ENCODE measurements at regions not wholly inside any gene's neighbourhood (a gene's known extent, or its start where the extent isn't known, plus 50 kb on each side); places are given as distances from the start of the nearest gene placed in this dataset.

DNA sequence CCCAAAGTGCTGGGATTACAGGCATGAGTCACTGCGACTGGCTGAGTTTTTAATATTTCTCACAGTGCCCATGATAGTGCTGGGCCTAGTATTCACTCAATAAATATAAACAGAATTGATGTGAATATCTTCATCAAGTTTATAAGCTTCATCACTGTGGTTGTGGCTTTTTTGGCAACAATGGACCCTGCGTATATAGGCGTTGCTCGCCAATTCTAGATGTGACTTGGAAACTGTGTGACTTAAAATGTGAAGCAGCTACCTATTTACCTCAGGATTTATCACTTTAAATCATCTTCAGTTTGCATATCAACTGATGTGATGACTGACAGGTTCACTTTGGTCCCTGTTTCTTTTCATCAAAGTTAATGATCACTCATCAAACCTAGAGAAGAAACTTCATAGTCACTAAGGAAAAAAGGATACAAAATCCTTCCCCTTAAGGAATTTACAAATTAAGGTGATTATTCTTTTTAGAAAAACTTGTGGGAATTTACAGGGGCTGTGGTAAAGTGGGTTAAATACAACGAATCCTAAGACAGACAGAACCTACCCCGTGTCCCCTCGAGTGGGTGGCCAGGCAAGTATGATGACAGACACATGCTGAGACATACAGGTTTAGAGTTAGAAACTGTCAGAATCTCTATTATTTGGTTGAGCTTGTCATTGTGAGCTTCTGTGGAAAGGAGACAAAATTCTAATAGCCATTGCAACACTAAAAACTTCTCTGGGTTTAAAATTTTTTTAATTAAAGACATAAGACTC, 101.3 kb downstream of the AKAP11 start:
- Histone ChIP-seq H3K36me3 (ENCODE audit: control insufficient read depth in 1 of 2, insufficient read depth in 2 of 2, low read length in 2 of 2) (no peaks in the 10 kb centered on the region), H3K9me2 (ENCODE audit: insufficient read depth) (no peaks in the 10 kb centered on the region), H3K79me2 (ENCODE audit: insufficient read depth, low read length) (no peaks in the 10 kb centered on the region), H3K9me3 (ENCODE audit: control insufficient read depth in 1 of 2, insufficient read depth in 1 of 2, low read depth in 1 of 2, low read length in 2 of 2) (no peaks in the 10 kb centered on the region), H3K4me1 (ENCODE audit: control insufficient read depth in 1 of 2, insufficient read depth in 2 of 2, low read length in 2 of 2) (no peaks in the 10 kb centered on the region), H3K27me3 (ENCODE audit: insufficient read depth, low read length) (no peaks in the 10 kb centered on the region; the same call in 1 of the 2 replicates), H3K27ac (ENCODE audit: low read depth, low read length) (no peak overlapping the region), H3K4me3 (replicated peaks in 1 of 2; ENCODE audit: low read depth in 1 of 2, low read length in 2 of 2) (no peak overlapping the region), H3K9ac (ENCODE audit: low read length) (no peak overlapping the region), H4K20me1 (ENCODE audit: insufficient read depth) (no peaks in the 10 kb centered on the region), H2AFZ (ENCODE audit: low read depth, low read length, poor library complexity, severe bottlenecking) (no peak overlapping the region), H3K4me2 (ENCODE audit: low read length) (no peak overlapping the region)
- intact Hi-C loops (cut with micrococcal nuclease), result no loop called here
- POLR2A ChIA-PET, result no interaction called here
- CTCF ChIA-PET, result no interaction called here
- TF ChIP-seq SIN3A (IDR thresholded peaks at IDR 0.05; ENCODE audit: low read depth), result no peak
- ATAC-seq (no peak), DNase-seq (ENCODE audit: low read depth, low spot score) (no peak)
- RAD21 ChIA-PET (ENCODE audit: low non-redundant PET in 1 of 2, low total read pairs in 2 of 2, uncharacterized antibody in 2 of 2, unreplicated experiment in 2 of 2), result no interaction called here
- BruUV-seq (replicated peaks), result no TSS peak

DNA sequence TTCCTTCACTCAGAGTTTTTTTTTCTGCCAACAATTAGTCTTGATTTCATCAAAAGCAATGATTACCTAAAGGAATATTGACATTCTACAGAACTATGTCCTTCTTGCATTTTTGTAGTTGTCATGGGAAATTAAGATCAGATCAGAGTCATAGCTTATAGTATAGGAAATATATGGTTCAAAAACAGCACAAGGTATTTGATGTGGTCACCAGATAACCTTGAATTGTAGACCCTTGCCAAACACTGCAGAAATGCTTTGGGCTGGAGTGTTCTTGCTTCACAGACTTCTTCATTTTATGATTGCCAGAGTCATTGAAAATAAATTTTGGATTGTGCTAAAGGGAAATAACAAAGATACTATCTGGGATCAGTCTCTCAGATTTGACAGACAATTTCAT, 103.7 kb downstream of the AKAP11 start:
- no peak for ATAC-seq
- no peak overlapping the region for H3K4me2 ChIP-seq (ENCODE audit: low read length)
- H3K4me1 ChIP-seq (ENCODE audit: control insufficient read depth in 1 of 2, insufficient read depth in 2 of 2, low read length in 2 of 2), result no peaks in the 10 kb centered on the region
- no peaks in the 10 kb centered on the region for H4K20me1 ChIP-seq (ENCODE audit: insufficient read depth)
- H3K9ac ChIP-seq (ENCODE audit: low read length), result no peak overlapping the region
- ChIA-PET CTCF (no interaction called here), POLR2A (no interaction called here), RAD21 (ENCODE audit: low non-redundant PET in 1 of 2, low total read pairs in 2 of 2, uncharacterized antibody in 2 of 2, unreplicated experiment in 2 of 2) (no interaction called here)
- H3K27ac ChIP-seq (ENCODE audit: low read depth, low read length), result no peak overlapping the region
- no peak overlapping the region for H2AFZ ChIP-seq (ENCODE audit: low read depth, low read length, poor library complexity, severe bottlenecking)
- intact Hi-C loops (cut with micrococcal nuclease), result no loop called here
- H3K79me2 ChIP-seq (ENCODE audit: insufficient read depth, low read length), result no peaks in the 10 kb centered on the region
- no peaks in the 10 kb centered on the region; the same call in 1 of the 2 replicates for H3K27me3 ChIP-seq (ENCODE audit: insufficient read depth, low read length)
- no peak for DNase-seq (ENCODE audit: low read depth, low spot score)
- H3K4me3 ChIP-seq (replicated peaks in 1 of 2; ENCODE audit: low read depth in 1 of 2, low read length in 2 of 2), result no peak overlapping the region
- no peaks in the 10 kb centered on the region for H3K9me2 ChIP-seq (ENCODE audit: insufficient read depth)
- BruUV-seq (replicated peaks), result no TSS peak
- no peaks in the 10 kb centered on the region for H3K9me3 ChIP-seq (ENCODE audit: control insufficient read depth in 1 of 2, insufficient read depth in 1 of 2, low read depth in 1 of 2, low read length in 2 of 2)
- H3K36me3 ChIP-seq (ENCODE audit: control insufficient read depth in 1 of 2, insufficient read depth in 2 of 2, low read length in 2 of 2), result no peaks in the 10 kb centered on the region
- TF ChIP-seq ZNF274 (IDR thresholded peaks at IDR 0.05; ENCODE audit: low read depth, low read length) (no peak), TCF7L2 (IDR thresholded peaks at IDR 0.05; ENCODE audit: borderline replicate concordance, extremely low read depth, insufficient read depth, insufficient read length) (no peak), CBX3 (IDR thresholded peaks at IDR 0.05; ENCODE audit: low read depth) (no peak), EZH2phosphoT487 (IDR thresholded peaks at IDR 0.05; ENCODE audit: borderline replicate concordance) (no peak), SP1 (IDR thresholded peaks at IDR 0.05; ENCODE audit: low read depth) (no peak), ELF1 (IDR thresholded peaks at IDR 0.05; ENCODE audit: borderline replicate concordance, low read depth) (no peak), POLR2AphosphoS5 (IDR thresholded peaks at IDR 0.05; ENCODE audit: low read depth, low read length) (no peak), RAD21 (IDR thresholded peaks at IDR 0.05; ENCODE audit: low read depth) (no peak), SRF (IDR thresholded peaks at IDR 0.05; ENCODE audit: low read depth) (no peak)
- TF ChIP-seq, protein P1, sequence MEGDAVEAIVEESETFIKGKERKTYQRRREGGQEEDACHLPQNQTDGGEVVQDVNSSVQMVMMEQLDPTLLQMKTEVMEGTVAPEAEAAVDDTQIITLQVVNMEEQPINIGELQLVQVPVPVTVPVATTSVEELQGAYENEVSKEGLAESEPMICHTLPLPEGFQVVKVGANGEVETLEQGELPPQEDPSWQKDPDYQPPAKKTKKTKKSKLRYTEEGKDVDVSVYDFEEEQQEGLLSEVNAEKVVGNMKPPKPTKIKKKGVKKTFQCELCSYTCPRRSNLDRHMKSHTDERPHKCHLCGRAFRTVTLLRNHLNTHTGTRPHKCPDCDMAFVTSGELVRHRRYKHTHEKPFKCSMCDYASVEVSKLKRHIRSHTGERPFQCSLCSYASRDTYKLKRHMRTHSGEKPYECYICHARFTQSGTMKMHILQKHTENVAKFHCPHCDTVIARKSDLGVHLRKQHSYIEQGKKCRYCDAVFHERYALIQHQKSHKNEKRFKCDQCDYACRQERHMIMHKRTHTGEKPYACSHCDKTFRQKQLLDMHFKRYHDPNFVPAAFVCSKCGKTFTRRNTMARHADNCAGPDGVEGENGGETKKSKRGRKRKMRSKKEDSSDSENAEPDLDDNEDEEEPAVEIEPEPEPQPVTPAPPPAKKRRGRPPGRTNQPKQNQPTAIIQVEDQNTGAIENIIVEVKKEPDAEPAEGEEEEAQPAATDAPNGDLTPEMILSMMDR (IDR thresholded peaks at IDR 0.05 in 2 of 3, conservative IDR thresholded peaks at IDR 0.05 in 1 of 3; ENCODE audit: borderline replicate concordance in 1 of 3, insufficient read depth in 1 of 3, low read depth in 2 of 3, low read length in 2 of 3), result no peak
- TF ChIP-seq, protein P2, sequence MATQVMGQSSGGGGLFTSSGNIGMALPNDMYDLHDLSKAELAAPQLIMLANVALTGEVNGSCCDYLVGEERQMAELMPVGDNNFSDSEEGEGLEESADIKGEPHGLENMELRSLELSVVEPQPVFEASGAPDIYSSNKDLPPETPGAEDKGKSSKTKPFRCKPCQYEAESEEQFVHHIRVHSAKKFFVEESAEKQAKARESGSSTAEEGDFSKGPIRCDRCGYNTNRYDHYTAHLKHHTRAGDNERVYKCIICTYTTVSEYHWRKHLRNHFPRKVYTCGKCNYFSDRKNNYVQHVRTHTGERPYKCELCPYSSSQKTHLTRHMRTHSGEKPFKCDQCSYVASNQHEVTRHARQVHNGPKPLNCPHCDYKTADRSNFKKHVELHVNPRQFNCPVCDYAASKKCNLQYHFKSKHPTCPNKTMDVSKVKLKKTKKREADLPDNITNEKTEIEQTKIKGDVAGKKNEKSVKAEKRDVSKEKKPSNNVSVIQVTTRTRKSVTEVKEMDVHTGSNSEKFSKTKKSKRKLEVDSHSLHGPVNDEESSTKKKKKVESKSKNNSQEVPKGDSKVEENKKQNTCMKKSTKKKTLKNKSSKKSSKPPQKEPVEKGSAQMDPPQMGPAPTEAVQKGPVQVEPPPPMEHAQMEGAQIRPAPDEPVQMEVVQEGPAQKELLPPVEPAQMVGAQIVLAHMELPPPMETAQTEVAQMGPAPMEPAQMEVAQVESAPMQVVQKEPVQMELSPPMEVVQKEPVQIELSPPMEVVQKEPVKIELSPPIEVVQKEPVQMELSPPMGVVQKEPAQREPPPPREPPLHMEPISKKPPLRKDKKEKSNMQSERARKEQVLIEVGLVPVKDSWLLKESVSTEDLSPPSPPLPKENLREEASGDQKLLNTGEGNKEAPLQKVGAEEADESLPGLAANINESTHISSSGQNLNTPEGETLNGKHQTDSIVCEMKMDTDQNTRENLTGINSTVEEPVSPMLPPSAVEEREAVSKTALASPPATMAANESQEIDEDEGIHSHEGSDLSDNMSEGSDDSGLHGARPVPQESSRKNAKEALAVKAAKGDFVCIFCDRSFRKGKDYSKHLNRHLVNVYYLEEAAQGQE (IDR thresholded peaks at IDR 0.05; ENCODE audit: low read depth), result no peak
- TF ChIP-seq, protein P3, sequence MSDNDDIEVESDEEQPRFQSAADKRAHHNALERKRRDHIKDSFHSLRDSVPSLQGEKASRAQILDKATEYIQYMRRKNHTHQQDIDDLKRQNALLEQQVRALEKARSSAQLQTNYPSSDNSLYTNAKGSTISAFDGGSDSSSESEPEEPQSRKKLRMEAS (IDR thresholded peaks at IDR 0.05), result no peak

All from HCT116 (cell line).